ENCODE measurements at regions not wholly inside any gene's neighbourhood (a gene's known extent, or its start where the extent isn't known, plus 50 kb on each side); places are given as distances from the start of the nearest gene placed in this dataset.

DNA sequence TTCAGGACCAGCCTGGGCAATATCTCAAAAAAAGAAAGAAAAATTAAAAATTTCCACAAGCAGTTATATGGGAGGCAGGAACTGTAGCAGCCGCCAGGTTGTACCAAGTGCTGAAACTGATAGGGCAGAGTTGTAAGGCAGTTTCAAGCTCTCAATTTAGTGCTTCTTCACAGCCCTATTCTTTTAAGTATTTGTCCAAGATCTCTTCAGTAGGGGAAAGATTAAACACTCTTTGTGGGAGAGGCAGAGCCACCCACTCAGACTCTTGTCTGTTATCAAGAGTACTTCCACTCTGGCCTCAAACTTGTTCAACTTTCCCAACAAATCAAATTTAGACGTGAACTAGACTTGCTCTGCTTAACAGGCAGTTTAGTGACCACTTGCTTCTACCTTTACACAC lies 228.7 kb downstream of the REEP3 start:
- no peak overlapping the region for H3K27ac ChIP-seq (ENCODE audit: low read depth, low read length, poor library complexity, severe bottlenecking)
- intact Hi-C loops (cut with micrococcal nuclease; ENCODE audit: unreplicated experiment) = no loop called here
- POLR2A ChIA-PET (ENCODE audit: low non-redundant PET) = no interaction called here
- H3K4me3 ChIP-seq (ENCODE audit: low read depth, low read length, poor library complexity, severe bottlenecking) = no peak overlapping the region
- no peaks in the 10 kb centered on the region for H3K36me3 ChIP-seq (ENCODE audit: insufficient read depth, low read length, poor library complexity, severe bottlenecking)
- no TSS peak for BruUV-seq (replicated peaks)
- CTCF ChIA-PET = no interaction called here
- H3K9me3 ChIP-seq (ENCODE audit: low read depth, low read length, poor library complexity, severe bottlenecking) = no peaks in the 10 kb centered on the region
- DNase-seq (ENCODE audit: low spot score) = no peak
- H3K27me3 ChIP-seq (replicated peaks; ENCODE audit: insufficient read depth, low read depth, low read length, poor library complexity) = no peaks in the 10 kb centered on the region
- TF ChIP-seq EZH2 (IDR thresholded peaks at IDR 0.05; ENCODE audit: borderline replicate concordance, low read depth, low read length, poor library complexity, severe bottlenecking) = no peak
- TF ChIP-seq, protein P1, sequence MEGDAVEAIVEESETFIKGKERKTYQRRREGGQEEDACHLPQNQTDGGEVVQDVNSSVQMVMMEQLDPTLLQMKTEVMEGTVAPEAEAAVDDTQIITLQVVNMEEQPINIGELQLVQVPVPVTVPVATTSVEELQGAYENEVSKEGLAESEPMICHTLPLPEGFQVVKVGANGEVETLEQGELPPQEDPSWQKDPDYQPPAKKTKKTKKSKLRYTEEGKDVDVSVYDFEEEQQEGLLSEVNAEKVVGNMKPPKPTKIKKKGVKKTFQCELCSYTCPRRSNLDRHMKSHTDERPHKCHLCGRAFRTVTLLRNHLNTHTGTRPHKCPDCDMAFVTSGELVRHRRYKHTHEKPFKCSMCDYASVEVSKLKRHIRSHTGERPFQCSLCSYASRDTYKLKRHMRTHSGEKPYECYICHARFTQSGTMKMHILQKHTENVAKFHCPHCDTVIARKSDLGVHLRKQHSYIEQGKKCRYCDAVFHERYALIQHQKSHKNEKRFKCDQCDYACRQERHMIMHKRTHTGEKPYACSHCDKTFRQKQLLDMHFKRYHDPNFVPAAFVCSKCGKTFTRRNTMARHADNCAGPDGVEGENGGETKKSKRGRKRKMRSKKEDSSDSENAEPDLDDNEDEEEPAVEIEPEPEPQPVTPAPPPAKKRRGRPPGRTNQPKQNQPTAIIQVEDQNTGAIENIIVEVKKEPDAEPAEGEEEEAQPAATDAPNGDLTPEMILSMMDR (conservative IDR thresholded peaks at IDR 0.05; ENCODE audit: low read depth, low read length) = no peak
- no peaks in the 10 kb centered on the region for H3K4me1 ChIP-seq (ENCODE audit: insufficient read depth, low read length, poor library complexity, severe bottlenecking)

DNA sequence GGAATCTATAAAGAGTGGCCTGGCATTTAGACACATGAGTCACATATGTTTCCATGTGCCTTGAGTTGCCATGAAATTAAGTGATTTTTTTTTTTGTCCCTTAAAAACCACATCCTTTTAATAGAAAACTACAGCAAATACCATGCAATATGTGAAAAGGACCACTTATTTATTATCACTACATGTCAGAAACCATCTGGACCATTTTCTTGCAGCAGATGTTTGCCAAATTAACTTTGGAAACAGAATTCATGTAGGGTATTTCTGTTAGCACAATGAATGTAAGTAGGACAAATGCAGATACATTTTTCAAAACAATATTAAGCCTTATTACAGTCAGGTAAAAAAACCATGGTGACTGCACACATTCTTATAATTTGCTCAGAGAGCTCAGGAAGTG lies 230.6 kb downstream of the REEP3 start:
- BruUV-seq (replicated peaks) = no TSS peak

DNA sequence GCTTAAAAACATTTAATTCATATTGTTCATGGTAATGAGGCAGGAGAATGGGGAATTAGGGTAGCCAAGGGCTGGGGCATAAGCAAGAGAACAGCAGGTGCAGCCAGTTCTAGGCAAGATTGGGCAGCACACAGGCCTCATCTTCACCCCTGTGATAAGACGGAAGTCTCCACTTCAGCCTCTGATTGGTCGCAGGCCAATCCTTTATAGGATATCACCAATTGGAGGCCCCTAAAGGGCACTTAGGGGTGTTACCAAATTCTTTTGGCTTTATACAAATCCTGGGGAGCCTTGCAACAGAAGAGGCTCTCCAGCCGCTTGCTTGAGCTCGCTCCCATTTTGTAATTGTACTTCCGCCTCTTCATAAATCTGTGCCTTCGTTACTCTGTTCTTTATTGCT lies 231.1 kb downstream of the REEP3 start:
- POLR2A ChIA-PET (ENCODE audit: low non-redundant PET) = no interaction called here
- Histone ChIP-seq H3K9me3 (ENCODE audit: low read depth, low read length, poor library complexity, severe bottlenecking) (no peaks in the 10 kb centered on the region), H3K27me3 (replicated peaks; ENCODE audit: insufficient read depth, low read depth, low read length, poor library complexity) (no peaks in the 10 kb centered on the region), H3K36me3 (ENCODE audit: insufficient read depth, low read length, poor library complexity, severe bottlenecking) (no peaks in the 10 kb centered on the region), H3K27ac (ENCODE audit: low read depth, low read length, poor library complexity, severe bottlenecking) (no peak overlapping the region), H3K4me1 (ENCODE audit: insufficient read depth, low read length, poor library complexity, severe bottlenecking) (no peaks in the 10 kb centered on the region), H3K4me3 (ENCODE audit: low read depth, low read length, poor library complexity, severe bottlenecking) (no peak overlapping the region)
- DNase-seq (ENCODE audit: low spot score) = no peak
- intact Hi-C loops (cut with micrococcal nuclease; ENCODE audit: unreplicated experiment) = no loop called here
- CTCF ChIA-PET = no interaction called here
- TF ChIP-seq, protein P1 (conservative IDR thresholded peaks at IDR 0.05; ENCODE audit: low read depth, low read length) = no peak
- TF ChIP-seq EZH2 (IDR thresholded peaks at IDR 0.05; ENCODE audit: borderline replicate concordance, low read depth, low read length, poor library complexity, severe bottlenecking) = no peak
- BruUV-seq (replicated peaks) = no TSS peak

More for the DNA sequence above, 230.6 kb downstream of the REEP3 start:
- Histone ChIP-seq H3K4me3 (ENCODE audit: low read depth, low read length, poor library complexity, severe bottlenecking) (no peak overlapping the region), H3K27me3 (replicated peaks; ENCODE audit: insufficient read depth, low read depth, low read length, poor library complexity) (no peaks in the 10 kb centered on the region), H3K27ac (ENCODE audit: low read depth, low read length, poor library complexity, severe bottlenecking) (no peak overlapping the region), H3K9me3 (ENCODE audit: low read depth, low read length, poor library complexity, severe bottlenecking) (no peaks in the 10 kb centered on the region), H3K36me3 (ENCODE audit: insufficient read depth, low read length, poor library complexity, severe bottlenecking) (no peaks in the 10 kb centered on the region), H3K4me1 (ENCODE audit: insufficient read depth, low read length, poor library complexity, severe bottlenecking) (no peaks in the 10 kb centered on the region)
- CTCF ChIA-PET = no interaction called here
- intact Hi-C loops (cut with micrococcal nuclease; ENCODE audit: unreplicated experiment) = no loop called here
- DNase-seq (ENCODE audit: low spot score) = no peak
- TF ChIP-seq, protein P1 (conservative IDR thresholded peaks at IDR 0.05; ENCODE audit: low read depth, low read length) = no peak
- TF ChIP-seq EZH2 (IDR thresholded peaks at IDR 0.05; ENCODE audit: borderline replicate concordance, low read depth, low read length, poor library complexity, severe bottlenecking) = no peak
- POLR2A ChIA-PET (ENCODE audit: low non-redundant PET) = no interaction called here

Data from A673 (cell line).